ENCODE measurements at regions not wholly inside any gene's neighbourhood (a gene's known extent, or its start where the extent isn't known, plus 50 kb on each side); places are given as distances from the start of the nearest gene placed in this dataset.
"Not testable (repeated sequence)": the region's sequence is repeated elsewhere in the genome, so short reads cannot be mapped to it uniquely, and the experiment has no call there.

DNA sequence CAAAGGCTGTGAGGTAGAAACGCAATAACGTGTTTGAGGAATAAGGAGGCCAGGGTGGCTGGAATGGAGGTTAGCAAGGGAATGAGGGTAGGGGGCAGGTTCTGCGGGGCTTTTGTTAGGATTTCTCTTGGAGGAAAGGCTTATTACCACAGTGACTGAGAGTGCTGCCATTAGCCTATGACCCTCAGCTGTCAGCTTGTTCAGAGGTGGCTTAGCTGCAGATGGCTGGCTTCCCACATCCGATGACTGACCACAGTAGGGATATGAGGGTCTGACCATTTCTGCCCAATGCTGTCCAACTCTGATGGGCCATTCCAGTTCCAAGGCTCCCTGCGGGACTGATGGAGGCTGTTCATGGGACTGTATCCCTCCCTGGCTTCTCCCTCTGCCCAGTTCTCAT lies 181.8 kb downstream of the MIAT start:
- H3K4me1 ChIP-seq (replicated peaks), result no peaks in the 10 kb centered on the region
- H3K4me3 ChIP-seq, result no peak overlapping the region
- H3K36me3 ChIP-seq, result no peaks in the 10 kb centered on the region
- intact Hi-C loops (cut with DNase I), result no loop called here
- no peaks in the 10 kb centered on the region for H3K27me3 ChIP-seq (replicated peaks; ENCODE audit: insufficient read depth)
- TF ChIP-seq, protein P1, sequence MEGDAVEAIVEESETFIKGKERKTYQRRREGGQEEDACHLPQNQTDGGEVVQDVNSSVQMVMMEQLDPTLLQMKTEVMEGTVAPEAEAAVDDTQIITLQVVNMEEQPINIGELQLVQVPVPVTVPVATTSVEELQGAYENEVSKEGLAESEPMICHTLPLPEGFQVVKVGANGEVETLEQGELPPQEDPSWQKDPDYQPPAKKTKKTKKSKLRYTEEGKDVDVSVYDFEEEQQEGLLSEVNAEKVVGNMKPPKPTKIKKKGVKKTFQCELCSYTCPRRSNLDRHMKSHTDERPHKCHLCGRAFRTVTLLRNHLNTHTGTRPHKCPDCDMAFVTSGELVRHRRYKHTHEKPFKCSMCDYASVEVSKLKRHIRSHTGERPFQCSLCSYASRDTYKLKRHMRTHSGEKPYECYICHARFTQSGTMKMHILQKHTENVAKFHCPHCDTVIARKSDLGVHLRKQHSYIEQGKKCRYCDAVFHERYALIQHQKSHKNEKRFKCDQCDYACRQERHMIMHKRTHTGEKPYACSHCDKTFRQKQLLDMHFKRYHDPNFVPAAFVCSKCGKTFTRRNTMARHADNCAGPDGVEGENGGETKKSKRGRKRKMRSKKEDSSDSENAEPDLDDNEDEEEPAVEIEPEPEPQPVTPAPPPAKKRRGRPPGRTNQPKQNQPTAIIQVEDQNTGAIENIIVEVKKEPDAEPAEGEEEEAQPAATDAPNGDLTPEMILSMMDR (IDR thresholded peaks at IDR 0.05), result no peak
- TF ChIP-seq POLR2A (IDR thresholded peaks at IDR 0.05), result no peak
- no peak for TF ChIP-seq POLR2AphosphoS5 (IDR thresholded peaks at IDR 0.05)
- H3K27ac ChIP-seq, result no peak overlapping the region
- no peaks in the 10 kb centered on the region for H3K9me3 ChIP-seq
- 83% methylated on average over 5 of the region's 5 CpGs for WGBS
- DNase-seq (ENCODE audit: low spot score), result no peak

DNA sequence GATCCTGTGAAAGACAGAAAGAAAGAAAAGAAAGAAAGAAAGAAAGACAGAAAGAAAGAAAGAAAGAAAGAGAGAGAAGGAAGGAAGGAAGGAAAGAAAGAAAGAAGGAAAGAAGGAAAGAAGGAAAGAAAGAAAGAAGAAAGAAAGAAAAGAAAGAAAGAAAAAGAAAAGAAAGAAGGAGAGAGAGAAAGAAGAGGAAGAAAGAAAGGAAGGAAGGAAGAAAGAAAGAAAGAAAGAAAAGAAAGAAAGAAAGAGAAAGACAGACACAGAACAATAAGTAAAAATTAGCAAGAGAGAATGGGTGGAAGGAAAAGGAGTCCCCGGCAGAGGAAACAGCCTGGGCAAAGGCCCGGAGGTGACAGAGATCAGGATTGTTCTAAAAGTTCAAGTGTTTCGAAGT lies 183.4 kb downstream of the MIAT start:
- DNase-seq (ENCODE audit: low spot score); H3K4me3 ChIP-seq; H3K27ac ChIP-seq; intact Hi-C loops (cut with DNase I); H3K9me3 ChIP-seq; H3K4me1 ChIP-seq (replicated peaks); H3K27me3 ChIP-seq (replicated peaks; ENCODE audit: insufficient read depth); H3K36me3 ChIP-seq: not testable (repeated sequence)
- 95% methylated on average over 3 of the region's 3 CpGs for WGBS

DNA sequence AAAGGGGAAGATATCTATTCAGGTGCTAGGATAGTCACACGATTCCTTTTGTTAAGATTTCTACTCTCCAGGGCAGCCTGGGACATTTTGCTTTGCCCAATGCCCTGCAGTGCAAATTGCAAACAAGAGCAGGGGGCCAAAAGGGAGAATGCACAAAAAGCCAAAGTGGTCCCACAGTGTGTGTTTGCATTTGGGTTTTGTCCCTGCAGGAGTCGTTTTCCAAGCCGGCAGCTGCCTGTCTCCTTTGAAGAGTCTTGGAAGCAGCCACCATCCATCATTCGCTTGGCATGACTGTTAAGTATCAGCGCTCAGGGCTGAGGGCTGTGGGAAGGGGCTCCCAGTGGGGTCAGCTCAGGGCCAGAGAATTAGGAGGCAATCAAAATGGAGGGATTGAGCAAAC lies 184.7 kb downstream of the MIAT start:
- intact Hi-C loops (cut with DNase I), result no loop called here
- Histone ChIP-seq H3K4me1 (replicated peaks) (no peaks in the 10 kb centered on the region), H3K36me3 (no peaks in the 10 kb centered on the region), H3K27ac (no peak overlapping the region), H3K27me3 (replicated peaks; ENCODE audit: insufficient read depth) (no peaks in the 10 kb centered on the region), H3K9me3 (no peaks in the 10 kb centered on the region), H3K4me3 (no peak overlapping the region)
- no peak for DNase-seq (ENCODE audit: low spot score)
- TF ChIP-seq POLR2AphosphoS5 (IDR thresholded peaks at IDR 0.05), result no peak
- 59% methylated on average over 5 of the region's 5 CpGs for WGBS

DNA sequence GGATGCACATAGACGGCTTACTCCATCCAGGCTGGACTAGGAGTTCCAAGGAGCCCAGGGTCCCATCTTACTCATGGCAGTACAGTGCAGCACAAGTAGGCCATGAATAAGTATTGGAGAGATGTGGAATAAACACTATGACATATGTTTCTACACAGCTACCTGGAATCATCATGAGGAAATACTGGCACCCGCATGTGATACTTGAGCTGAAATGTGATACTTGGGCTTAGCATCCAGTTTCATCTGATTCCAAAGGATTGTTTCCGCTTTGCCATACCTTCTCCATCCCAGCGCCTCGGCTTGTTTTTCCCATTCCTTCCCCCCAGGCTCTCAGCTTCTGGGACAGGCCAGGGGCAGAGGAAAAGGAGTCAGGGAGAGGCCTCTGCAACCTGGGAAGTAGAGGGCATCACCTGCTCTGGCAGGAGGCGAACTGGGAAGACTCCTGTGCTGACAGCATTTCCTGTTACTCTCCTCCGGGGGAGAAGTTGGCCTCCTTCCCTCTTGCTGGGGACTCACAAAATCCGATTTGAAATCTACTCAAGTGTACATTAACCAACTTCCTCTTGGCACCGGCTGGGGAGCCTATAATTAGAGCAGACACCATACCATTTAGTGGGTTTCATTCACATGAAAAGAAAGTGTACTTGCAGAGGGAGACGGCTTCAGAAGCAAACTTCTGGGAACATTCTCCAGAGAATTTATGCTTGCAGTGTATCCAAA lies 187.8 kb downstream of the MIAT start:
- H3K4me1 ChIP-seq (replicated peaks), result no peaks in the 10 kb centered on the region
- intact Hi-C loops (cut with DNase I), result no loop called here
- 22% methylated on average over 10 of the region's 10 CpGs for WGBS
- H3K27ac ChIP-seq, result no peak overlapping the region
- no peak for TF ChIP-seq POLR2AphosphoS5 (IDR thresholded peaks at IDR 0.05)
- TF ChIP-seq, protein P1 (IDR thresholded peaks at IDR 0.05), result no peak
- TF ChIP-seq POLR2A (IDR thresholded peaks at IDR 0.05), result no peak
- no peak overlapping the region for H3K4me3 ChIP-seq
- DNase-seq (ENCODE audit: low spot score), result no peak
- H3K9me3 ChIP-seq, result no peaks in the 10 kb centered on the region
- H3K36me3 ChIP-seq, result no peaks in the 10 kb centered on the region
- no peaks in the 10 kb centered on the region for H3K27me3 ChIP-seq (replicated peaks; ENCODE audit: insufficient read depth)

DNA sequence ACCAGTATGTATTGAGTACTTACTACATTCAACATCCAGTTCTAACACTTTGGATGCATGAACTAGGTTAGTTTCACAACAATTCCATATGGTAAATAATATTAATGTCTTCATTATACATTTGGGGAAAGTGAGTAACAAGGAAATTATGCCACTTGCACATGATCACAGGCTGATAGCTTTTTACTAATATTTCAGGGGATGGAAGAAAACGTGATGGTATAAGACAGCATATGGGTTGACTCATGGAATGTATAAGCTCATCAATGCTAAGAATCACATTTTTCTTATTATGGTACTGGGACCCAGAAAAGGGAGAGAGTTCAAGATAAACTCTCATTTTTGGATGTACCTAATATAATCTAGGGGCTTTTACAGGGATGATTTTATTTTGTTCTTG lies 188.7 kb downstream of the MIAT start:
- no peak overlapping the region for H3K4me3 ChIP-seq
- no peak for DNase-seq (ENCODE audit: low spot score)
- intact Hi-C loops (cut with DNase I), result no loop called here
- H3K4me1 ChIP-seq (replicated peaks), result no peaks in the 10 kb centered on the region
- H3K27ac ChIP-seq, result no peak overlapping the region
- WGBS, result 72% methylated on average over 1 of the region's 1 CpG
- TF ChIP-seq POLR2A (IDR thresholded peaks at IDR 0.05), result no peak
- TF ChIP-seq, protein P1 (IDR thresholded peaks at IDR 0.05), result no peak
- H3K36me3 ChIP-seq, result no peaks in the 10 kb centered on the region
- H3K9me3 ChIP-seq, result no peaks in the 10 kb centered on the region
- H3K27me3 ChIP-seq (replicated peaks; ENCODE audit: insufficient read depth), result no peaks in the 10 kb centered on the region

DNA sequence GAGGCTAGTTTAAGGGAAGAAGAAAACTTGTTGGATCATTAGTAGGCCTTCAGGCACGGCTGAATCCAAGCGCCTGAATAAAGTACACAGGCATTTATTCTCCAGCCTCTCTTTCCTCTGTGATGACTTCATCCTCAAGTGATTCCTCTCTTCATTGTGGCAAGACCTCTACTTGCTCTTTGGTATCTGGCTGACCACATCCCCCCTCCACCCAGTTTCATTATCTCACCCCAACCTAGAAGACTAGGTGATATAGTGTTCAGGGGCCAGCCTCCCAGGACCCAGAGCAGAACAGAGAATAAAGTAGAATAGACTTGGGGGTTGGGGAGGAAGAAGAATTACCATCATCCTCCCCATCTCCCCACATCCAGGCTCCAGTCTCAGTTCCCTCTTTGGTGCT lies 189.3 kb downstream of the MIAT start:
- TF ChIP-seq POLR2AphosphoS5 (IDR thresholded peaks at IDR 0.05) (no peak), POLR2A (IDR thresholded peaks at IDR 0.05) (no peak)
- TF ChIP-seq, protein P1 (IDR thresholded peaks at IDR 0.05), result no peak
- no peak overlapping the region for H3K4me3 ChIP-seq
- H3K9me3 ChIP-seq, result no peaks in the 10 kb centered on the region
- H3K36me3 ChIP-seq, result no peaks in the 10 kb centered on the region
- no peaks in the 10 kb centered on the region for H3K27me3 ChIP-seq (replicated peaks; ENCODE audit: insufficient read depth)
- H3K27ac ChIP-seq, result no peak overlapping the region
- no peak for DNase-seq (ENCODE audit: low spot score)
- 90% methylated on average over 2 of the region's 2 CpGs for WGBS
- no peaks in the 10 kb centered on the region for H3K4me1 ChIP-seq (replicated peaks)
- intact Hi-C loops (cut with DNase I), result no loop called here

Measured in prostate gland (tissue), 2 donors.